CD4-positive, alpha-beta T cell treated with Interleukin-12 subunit alpha and Interleukin-12 subunit beta, for 1 hour (primary cell): ENCODE measurements at regions not wholly inside any gene's neighbourhood (a gene's known extent, or its start where the extent isn't known, plus 50 kb on each side); places are given as distances from the start of the nearest gene placed in this dataset.
"Not testable (repeated sequence)": the region's sequence is repeated elsewhere in the genome, so short reads cannot be mapped to it uniquely, and the experiment has no call there.

Experiments
- DNase-seq: peaks from one replicate; pipeline ENCODE4 v3.0.0-alpha.2; 2020

DNA sequence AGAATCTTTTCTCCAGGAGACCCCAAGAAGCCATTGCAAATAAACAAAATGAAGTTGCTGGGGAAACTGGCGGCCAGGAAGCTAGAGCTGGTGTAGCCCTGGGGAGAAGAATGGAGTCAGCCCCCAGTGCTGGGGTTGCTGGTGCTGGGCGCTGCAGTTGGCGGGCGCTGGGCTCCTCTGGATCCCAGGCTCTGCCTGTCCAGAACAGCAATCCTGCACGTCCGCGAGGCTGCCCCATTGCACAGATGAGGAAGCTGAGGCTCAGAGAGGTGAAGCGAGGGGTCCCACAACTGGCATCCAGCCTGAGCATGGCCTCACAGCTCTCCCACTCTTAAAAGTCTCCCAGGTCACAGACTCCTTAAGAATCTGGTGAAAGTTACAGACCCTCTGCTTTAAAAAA, 161.1 kb downstream of the OR4M2 start:
- DNase-seq: no peak

- DNase-seq: not testable (repeated sequence)
Measured at GRCh38 chr15:22242311-22242710, 162.0 kb downstream of the OR4M2 start.

- DNase-seq: no peak
Measured at GRCh38 chr15:22243440-22244130, 163.3 kb downstream of the OR4M2 start.

DNA sequence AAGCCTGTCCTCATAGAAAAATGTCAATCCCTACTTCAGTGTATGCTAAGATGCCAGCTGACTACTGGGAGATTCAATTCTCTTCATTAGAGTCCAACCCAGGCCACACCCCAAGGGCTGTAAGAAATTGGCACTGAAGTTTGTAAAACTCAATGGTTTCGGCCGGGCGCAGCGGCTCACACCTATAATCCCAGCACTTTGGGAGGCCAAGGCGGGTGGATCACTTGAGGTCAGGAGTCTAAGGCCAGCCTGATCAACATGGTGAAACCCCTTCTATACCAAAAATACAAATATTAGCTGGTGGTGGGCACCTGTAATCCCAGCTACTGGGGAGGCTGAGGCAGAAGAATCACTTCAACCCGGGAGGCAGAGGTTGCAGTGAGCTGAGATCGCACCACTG, 169.2 kb downstream of the OR4M2 start:
- not testable (repeated sequence) for DNase-seq

DNA sequence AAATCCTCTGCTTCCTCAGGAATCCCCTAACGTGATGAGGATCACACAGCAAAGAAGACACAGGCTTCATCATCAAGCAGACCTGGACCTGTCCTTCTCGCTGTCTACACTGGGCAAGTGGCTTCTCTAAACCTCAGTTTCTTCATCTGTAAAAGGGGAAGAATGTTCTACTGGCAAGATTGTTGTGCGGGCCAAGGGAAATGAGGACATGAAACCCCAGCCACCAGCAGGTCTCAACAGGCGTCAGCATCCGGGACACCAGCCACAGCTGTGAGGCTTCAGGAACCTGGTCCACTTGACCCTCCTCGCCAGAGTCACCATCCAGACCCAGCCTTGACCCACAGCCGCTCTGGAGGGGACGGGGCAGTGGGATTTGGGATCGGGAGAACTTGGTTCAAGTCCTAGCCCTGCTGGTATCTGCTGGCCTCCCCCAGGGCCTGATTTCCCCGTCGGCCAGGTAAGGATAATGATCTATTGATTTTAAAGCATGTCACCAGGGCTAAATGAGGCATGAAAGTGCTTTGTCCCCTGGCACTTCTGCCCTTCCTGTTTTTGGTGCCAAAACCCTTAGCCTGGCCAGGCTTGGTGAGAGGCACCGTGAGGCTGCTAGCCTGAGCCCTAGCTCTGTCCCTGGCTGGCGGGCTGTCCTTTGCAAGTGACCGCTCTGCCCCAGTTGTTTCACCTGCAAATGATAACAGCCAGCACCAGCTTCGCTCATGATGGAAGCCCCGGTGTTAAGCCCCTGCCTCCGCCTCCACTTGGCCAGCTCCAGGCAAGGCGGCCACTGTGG, 170.4 kb downstream of the OR4M2 start:
- DNase-seq: not testable (repeated sequence)

DNA sequence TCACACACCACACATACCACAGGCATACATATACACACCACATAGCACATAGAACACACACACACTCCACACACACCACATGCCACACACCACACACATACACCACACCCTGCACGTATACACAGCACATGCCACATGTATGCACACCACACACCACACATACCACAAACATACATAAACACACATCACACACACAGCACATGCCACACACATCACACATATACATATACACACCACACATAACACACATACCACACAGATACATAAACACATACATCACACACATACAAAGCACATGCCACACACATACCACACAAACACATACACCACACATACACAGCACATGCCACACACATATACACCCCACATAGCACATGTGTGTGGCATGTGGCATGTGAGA, 171.1 kb downstream of the OR4M2 start:
- DNase-seq: no peak

DNA sequence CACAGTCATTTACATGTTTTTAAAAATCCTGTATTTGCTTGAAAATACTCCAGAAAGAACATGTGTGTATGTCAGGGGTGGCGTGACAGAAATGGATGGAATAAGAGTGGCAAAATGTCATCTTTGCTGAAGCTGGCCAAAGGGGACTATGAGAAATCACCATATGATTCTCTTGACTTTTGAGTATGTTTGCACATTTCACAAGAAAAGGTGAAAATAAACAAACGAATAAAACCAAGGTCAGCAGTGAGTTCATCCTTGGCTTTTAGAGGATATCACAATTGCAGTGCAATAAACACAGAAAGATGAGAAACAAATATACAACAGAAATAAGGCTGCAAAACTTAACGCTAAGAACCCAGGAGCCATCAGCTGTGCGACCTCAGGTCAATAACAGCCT, 171.7 kb downstream of the OR4M2 start:
- not testable (repeated sequence) for DNase-seq

DNA sequence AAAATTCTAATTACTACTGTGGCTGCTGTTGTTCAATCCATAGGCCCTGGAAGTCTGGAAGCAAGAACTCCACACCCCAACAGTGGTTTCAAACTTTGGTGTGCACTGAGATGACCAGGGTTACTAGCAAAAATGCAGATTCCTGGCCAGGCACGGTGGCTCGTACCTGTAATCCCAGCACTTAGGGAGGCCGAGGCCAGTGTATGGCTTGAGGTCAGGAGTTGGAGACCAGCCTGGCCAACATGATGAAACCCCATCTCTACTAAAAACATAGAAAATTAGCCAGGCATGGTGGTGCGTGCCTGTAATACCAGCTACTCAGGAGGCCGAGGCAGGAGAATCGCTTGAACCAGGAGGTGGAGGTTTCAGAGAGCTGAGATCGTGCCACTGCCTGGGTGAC, 172.2 kb downstream of the OR4M2 start:
- DNase-seq: not testable (repeated sequence)

- DNase-seq: not testable (repeated sequence)
Measured at GRCh38 chr15:22253002-22253675, 172.8 kb downstream of the OR4M2 start.

DNA sequence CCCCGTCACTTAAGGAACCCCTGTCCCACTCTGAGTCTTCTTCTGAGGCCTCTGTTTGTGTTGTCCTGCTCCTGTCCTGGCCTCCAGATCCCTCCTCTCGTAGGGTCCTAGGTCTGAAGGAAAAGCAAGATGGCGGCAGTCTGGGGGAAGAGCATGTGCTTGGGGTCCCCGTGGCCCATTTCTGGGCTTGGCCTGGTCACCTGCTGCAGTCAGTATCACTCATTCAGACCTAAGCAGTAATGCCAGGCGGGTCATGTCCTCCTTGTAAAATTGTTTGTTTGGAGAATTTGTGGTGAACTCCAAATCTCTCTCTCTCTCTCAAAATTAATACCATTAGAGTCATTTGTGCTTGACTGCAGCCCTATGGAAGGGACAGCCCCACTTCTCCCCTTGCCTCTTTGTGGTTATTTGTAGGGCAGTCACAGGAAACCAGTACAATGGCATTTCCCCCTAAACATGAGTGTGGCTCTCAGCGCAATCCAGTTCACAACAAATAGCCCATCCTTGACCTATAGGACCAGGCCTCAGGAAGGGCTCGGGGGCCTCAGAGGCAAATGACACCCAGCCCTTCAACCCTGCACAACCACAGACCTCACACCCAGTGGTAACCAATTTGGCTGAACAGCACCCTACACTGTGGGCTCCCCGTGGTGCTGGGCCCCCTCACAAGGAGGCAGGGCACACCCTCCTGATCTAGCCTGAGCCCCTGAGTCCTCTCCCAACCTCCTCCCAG, 173.5 kb downstream of the OR4M2 start:
- DNase-seq: peak; percentile 29

DNA sequence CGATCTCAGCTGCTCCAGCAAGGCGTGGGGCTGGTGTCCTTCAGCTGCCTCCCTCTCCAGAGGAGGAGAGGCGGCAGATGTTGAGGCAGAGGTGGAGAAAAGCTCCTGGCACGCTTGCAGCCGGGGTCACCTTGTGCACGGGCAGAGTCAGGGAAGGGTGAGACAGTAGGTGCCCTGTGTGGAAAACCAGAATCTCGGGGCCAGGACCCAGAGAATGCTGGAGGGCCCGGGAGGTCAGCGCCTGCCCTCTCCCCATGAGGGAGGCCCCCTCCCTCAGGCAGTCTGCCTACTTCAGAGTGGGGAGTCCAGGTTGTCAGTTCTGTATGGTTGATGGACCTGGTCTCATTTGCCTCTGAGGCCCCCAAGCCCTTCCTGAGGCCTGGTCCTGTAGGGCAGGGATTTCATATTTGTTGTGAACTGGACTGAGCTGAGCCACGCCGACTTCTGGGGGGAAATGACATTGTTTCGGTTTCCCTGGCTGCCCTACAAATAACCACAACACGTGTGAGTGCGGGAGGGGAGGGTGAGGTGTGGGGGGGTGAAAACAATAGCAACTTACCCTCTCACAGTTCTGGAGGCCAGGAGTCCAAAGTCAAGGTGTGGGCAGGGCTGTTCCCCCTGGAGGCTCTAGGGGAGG, 174.2 kb downstream of the OR4M2 start:
- not testable (repeated sequence) for DNase-seq

- not testable (repeated sequence) for DNase-seq
Measured at GRCh38 chr15:22255606-22256005, 175.3 kb downstream of the OR4M2 start.

DNA sequence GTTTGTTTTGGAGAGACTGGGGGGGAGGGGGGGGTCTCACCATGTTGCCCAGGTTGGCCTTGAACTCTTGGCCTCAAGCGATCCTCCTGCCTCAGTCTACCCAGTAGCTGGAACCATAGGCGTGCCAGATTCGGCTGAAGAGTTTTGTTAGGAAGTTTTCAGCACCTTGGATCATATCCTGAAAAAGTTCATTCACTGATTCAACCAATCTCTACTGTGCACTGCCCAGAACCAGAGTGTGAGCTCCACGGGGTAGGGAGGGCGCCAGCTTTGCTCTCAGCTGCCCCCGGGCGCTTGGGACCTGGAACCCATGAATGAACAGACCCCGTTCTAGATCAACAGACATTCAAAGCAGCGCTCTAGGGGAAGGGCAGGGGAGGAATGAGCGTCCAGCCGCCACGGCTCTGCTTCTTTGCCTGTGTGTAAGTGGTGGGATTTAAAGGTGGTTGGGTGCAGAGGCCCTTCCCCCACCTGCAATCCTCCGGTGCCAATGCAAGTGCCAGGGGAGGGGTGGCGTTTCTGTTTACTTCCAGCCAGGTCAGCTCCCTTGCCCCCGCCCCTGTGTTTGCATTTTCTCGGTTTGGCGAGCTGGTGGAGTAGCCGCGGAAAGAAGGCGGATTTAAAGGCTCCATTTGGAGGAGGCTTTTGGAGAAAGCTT, 176.2 kb downstream of the OR4M2 start:
- not testable (repeated sequence) for DNase-seq

DNA sequence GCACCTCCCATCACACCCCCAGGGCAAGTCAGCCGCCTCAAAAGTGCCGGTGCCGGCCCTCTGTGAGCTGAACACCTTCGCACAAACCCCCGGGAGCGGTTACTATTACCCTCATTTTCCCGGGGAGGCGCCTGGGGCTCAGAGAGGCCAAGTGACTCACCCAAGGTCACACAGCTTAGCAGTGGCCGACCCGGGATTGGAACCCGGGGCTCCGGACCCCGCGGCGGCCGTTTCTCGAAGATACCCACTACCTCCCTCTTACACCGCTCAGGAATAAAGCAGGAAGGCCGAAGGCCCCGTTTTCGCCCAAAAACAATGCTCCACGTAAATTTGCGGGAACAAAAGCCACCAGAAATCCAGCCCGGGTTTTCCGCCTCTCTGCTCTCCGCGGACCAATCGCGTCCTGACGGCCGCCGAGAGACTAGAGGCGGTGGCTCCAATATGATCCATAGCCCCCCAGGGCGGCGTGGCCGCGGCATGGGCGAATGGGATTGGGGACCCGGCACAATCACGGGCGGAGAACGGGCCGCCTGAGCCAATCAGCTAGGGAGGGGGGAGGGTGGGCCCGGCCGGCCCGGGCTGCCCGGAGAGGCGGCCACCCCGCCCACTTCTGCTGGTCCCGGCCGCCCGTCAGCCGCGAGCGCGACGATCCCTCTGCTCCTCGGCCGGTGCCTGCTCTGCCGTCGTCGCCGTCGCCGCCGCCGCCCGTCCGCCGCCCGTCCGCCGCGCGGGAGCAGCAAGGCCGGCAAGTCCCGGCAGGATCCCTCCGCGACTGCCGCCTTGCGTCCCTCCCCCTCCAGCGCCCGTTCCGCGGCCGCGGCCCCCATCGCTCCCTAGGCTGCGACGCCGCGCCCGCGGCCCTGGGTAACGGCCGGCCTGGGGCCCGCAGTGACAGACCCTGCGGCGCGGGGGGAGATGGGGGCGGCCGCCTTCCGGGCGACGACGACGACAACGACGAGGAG, 177.0 kb downstream of the OR4M2 start:
- no peak for DNase-seq

GRCh38 chr15:22258009-22258397, 177.7 kb downstream of the OR4M2 start:
- DNase-seq: no peak

GRCh38 chr15:22258398-22259150, 178.2 kb downstream of the OR4M2 start:
- DNase-seq: no peak

DNA sequence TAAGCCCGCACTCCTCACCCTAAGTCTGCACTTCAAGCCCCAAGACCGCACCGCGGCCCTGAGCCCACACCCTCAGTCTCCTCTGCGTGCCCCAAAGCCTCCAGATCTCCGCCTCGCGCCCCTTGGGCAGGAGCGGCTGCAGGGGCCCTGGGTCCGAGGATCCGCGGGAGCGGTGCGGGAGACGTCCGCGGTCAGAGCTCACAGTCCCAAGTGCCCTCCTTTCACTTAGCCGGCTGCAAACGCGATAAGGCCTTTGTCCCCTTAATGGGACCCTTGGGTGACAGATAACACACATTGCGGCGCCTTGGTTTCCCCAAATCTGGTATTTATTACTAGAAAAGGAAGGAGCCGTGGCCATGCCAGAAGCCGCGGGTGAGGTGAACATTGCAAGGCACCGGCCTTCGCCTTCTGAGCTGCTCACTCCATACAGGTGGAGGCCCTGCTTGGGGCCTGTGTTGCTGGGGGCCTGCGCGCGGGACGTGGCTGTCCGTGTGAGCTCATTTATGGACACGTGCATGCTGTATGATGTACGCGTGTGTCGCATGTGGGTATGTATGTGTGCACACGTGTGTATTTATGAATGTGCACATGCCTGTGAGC, 178.9 kb downstream of the OR4M2 start:
- not testable (repeated sequence) for DNase-seq

DNA sequence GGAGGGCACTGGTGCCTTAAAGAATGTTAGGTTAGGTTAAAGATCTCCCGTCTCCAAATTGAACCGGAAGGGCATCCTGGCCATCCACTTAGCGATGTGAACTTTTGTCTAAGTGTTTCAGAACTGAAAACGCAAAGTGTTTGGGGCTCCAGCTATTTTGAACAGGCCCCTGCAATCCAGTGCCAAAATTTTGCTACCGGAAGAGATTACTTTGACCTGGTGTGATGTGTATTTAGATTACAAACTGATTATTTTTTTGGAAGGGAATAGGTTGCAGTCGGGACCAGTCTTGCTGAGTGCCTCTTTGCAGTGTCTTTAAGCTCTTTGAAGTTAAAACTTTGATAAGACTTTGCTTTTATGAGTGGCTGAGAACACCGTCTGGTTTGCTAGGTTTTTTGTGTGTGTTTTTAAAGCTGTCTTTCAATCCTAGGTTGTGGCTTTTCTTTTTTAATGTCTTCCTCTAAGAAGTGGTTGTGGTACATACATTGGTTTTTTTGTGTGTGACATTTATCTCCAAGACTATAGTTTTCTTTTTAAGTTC, 179.6 kb downstream of the OR4M2 start:
- DNase-seq: no peak

DNA sequence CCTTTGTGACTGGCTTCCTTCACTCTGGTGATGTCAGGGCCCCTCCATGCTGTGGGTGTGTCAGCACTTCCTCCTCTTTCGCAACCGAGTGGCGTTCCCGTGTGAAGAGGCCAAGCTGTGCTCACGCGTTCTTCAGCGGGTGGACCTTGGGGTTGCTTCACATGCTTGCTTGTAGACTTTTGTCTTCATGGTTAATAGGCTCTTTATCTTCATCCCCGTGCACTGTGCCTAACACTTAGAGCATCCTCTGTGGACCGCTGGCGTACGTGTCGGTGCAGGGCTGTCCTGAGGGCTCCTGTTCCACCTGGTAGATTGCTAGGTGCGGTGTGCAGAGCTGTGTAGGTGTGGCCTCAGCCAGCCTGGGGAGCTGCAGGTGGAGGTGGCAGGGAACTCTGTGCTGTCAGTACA, 182.3 kb downstream of the OR4M2 start:
- peak; percentile 30 for DNase-seq
